ENCODE measurements at regions not wholly inside any gene's neighbourhood (a gene's known extent, or its start where the extent isn't known, plus 50 kb on each side); places are given as distances from the start of the nearest gene placed in this dataset.

DNA sequence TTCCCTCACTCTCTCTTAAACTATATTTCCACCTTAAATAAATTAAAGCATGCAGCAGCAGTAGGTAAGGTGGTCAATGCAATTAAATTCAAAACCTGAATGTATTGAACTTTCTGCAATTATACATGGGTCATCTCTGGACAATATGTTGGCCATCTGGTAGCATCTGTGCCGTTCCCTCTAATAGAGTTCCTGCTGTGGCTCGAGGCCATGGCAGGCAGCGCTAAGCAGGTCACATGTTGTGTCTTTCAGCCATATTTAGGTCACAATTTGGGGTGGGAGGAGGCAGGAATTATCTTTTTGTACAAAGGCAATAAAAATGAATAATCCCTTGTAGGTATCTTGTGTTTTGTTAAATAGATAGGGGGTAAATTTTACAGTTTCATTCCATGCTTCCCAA lies 676.2 kb downstream of the ZEB2 start:
- no peak for TF ChIP-seq EP300 (IDR thresholded peaks at IDR 0.05)
- TF ChIP-seq, protein P1, sequence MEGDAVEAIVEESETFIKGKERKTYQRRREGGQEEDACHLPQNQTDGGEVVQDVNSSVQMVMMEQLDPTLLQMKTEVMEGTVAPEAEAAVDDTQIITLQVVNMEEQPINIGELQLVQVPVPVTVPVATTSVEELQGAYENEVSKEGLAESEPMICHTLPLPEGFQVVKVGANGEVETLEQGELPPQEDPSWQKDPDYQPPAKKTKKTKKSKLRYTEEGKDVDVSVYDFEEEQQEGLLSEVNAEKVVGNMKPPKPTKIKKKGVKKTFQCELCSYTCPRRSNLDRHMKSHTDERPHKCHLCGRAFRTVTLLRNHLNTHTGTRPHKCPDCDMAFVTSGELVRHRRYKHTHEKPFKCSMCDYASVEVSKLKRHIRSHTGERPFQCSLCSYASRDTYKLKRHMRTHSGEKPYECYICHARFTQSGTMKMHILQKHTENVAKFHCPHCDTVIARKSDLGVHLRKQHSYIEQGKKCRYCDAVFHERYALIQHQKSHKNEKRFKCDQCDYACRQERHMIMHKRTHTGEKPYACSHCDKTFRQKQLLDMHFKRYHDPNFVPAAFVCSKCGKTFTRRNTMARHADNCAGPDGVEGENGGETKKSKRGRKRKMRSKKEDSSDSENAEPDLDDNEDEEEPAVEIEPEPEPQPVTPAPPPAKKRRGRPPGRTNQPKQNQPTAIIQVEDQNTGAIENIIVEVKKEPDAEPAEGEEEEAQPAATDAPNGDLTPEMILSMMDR (IDR thresholded peaks at IDR 0.05): no peak
- no peak for TF ChIP-seq POLR2AphosphoS5 (IDR thresholded peaks at IDR 0.05)
- TF ChIP-seq POLR2A (IDR thresholded peaks at IDR 0.05): no peak

Measured in upper lobe of left lung (tissue), 4 donors.